Activated CD4-positive, alpha-beta T cell treated with anti-CD3 and anti-CD28 coated beads for 1 hour (primary cell): ENCODE measurements at regions not wholly inside any gene's neighbourhood (a gene's known extent, or its start where the extent isn't known, plus 50 kb on each side); places are given as distances from the start of the nearest gene placed in this dataset.
"Not testable (repeated sequence)": the region's sequence is repeated elsewhere in the genome, so short reads cannot be mapped to it uniquely, and the experiment has no call there.

Source experiments
- DNase-seq: peaks from one replicate; pipeline ENCODE4 v3.0.0-alpha.2; 2020

- no peak for DNase-seq
Measured at GRCh38 chr7:92968502-92968901, 132.1 kb upstream of the CDK6 start.

- no peak for DNase-seq
Measured at GRCh38 chr7:92967238-92967637, 130.9 kb upstream of the CDK6 start.

GRCh38 chr7:92964141-92964540 is 127.8 kb upstream of the CDK6 start:
- DNase-seq, result no peak

- DNase-seq, result no peak
Measured at GRCh38 chr7:92963566-92963965, 127.2 kb upstream of the CDK6 start.

- no peak for DNase-seq
Measured at GRCh38 chr7:92961961-92962360, 125.6 kb upstream of the CDK6 start.

GRCh38 chr7:92956575-92956974 is 120.2 kb upstream of the CDK6 start:
- no peak for DNase-seq

GRCh38 chr7:92955081-92955480 is 118.7 kb upstream of the CDK6 start:
- DNase-seq, result no peak

GRCh38 chr7:92953657-92954056 is 117.3 kb upstream of the CDK6 start:
- DNase-seq, result no peak

GRCh38 chr7:92949748-92950147 is 113.4 kb upstream of the CDK6 start:
- no peak for DNase-seq

- DNase-seq, result no peak
Measured at GRCh38 chr7:92945840-92946239, 109.5 kb upstream of the CDK6 start.

GRCh38 chr7:92944633-92945032 is 108.3 kb upstream of the CDK6 start:
- no peak for DNase-seq

- not testable (repeated sequence) for DNase-seq
Measured at GRCh38 chr7:92942706-92943105, 106.3 kb upstream of the CDK6 start.

- no peak for DNase-seq
Measured at GRCh38 chr7:92939666-92940360, 103.4 kb upstream of the CDK6 start.

GRCh38 chr7:92934096-92934495 is 97.7 kb upstream of the CDK6 start:
- no peak for DNase-seq

- no peak for DNase-seq
Measured at GRCh38 chr7:92932450-92932849, 96.1 kb upstream of the CDK6 start.

- DNase-seq, result no peak
Measured at GRCh38 chr7:92930404-92930803, 94.0 kb upstream of the CDK6 start.

GRCh38 chr7:92926697-92927044 is 90.3 kb upstream of the CDK6 start:
- DNase-seq, result no peak

GRCh38 chr7:92925876-92926696 is 89.7 kb upstream of the CDK6 start:
- DNase-seq, result no peak

GRCh38 chr7:92924800-92925199 is 88.4 kb upstream of the CDK6 start:
- no peak for DNase-seq

GRCh38 chr7:92917230-92917629 is 80.9 kb upstream of the CDK6 start:
- no peak for DNase-seq

GRCh38 chr7:92916770-92917224 is 80.4 kb upstream of the CDK6 start:
- DNase-seq, result no peak

- no peak for DNase-seq
Measured at GRCh38 chr7:92915348-92915747, 79.0 kb upstream of the CDK6 start.

GRCh38 chr7:92914645-92915044 is 78.3 kb upstream of the CDK6 start:
- no peak for DNase-seq

- DNase-seq, result no peak
Measured at GRCh38 chr7:92913849-92914248, 77.5 kb upstream of the CDK6 start.

- DNase-seq, result no peak
Measured at GRCh38 chr7:92910976-92911375, 74.6 kb upstream of the CDK6 start.
